Stimulated activated naive CD4-positive, alpha-beta T cell (primary cell): ENCODE measurements at regions not wholly inside any gene's neighbourhood (a gene's known extent, or its start where the extent isn't known, plus 50 kb on each side); places are given as distances from the start of the nearest gene placed in this dataset.

Experiments used
- DNase-seq, 6 experiments: peaks; one replicate each; lab custom pipeline; 2025; lab: John Stamatoyannopoulos, UW

DNA sequence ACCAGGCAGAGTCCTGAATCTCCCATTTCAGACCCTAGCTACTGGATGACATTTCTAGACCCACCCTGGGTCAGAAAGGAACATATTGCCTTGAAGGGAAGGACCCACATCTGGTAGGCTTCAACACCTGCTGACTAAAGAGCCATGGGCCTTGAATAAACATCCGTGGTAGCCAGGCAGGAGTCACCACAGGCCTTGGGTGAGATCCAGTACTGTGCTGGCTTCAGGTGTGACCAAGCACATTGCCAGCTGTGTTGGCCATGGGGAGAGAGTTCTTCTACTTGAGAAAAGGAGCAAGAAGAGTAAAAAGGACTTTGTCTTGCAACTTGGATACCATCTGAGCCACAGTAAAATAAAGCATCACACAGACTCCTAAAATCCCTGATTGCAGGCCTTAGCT lies 332.6 kb downstream of the SLC16A7 start:
- no peak for DNase-seq

DNA sequence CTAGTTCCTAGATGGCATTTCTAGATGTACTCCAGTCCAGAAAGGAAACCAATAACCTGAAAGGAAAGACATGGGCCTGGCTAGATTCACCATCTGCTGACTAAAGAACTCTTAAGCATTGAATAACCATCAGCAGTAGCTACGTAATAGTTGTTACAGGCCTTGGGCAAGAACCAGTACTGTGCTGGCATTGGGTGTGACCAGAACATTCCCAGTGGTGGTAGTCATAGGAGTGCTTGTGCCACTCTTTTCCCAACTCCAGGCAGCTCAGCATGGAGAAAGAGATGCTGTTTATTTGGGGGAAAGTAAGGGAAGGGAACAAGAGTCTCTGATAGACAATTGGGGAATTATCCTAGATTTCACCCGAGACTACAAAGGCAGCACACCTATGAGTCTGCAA lies 333.3 kb downstream of the SLC16A7 start:
- no peak for DNase-seq

DNA sequence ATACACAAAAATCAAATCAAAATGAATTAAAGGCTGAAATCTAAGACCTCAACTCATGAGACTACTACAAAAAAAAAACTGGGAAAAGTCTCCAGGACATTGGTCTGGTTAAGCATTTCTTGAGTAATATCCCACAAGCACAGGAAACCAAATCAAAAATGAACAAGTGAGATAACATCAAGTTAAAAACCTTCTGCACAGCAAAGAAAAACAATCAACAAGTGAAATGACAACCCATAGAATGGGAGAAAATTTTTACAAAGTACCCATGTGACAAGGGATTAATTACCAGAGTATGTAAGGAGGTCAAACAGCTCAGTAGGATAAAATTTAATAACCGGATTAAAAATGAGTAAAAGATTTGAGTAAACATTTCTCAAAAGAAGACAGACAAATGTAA lies 338.7 kb downstream of the SLC16A7 start:
- DNase-seq = no peak

DNA sequence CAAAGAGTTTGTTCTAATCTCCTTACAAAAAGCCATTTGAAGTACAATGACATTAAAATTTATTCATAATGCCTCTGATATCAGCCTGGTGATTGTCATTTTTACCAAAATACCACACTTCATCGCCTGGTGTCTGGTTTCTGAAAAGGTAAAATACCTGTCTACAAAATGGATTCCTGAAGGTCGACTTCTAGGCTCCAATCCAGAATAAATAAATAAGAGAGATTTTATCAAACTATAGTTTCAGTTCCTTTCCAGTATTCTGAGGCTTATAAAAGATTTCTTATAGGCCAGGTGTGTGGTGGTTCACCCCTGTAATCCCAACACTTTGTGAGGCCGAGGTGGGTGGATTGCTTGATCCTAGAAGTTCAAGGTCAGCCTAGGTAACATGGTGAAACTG lies 340.7 kb downstream of the SLC16A7 start:
- DNase-seq = no peak

DNA sequence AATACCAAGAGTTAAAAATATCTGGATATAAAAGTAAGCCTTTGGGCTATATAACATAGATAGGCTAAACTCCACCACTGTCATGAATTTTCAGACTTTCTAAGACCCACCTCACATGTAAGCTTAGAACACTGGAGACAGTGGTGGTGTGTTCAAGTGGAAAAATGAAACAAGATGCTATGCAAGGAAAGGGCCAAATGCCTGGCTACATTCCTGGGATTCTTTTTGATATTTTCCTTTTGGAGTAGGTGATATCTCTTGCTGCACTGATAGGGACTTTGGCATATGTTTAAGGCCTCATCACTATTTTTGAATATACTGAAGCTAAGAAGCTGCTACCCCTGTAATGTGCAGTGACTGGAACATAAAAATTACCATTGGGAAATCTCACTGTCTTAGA lies 341.3 kb downstream of the SLC16A7 start:
- no peak for DNase-seq

DNA sequence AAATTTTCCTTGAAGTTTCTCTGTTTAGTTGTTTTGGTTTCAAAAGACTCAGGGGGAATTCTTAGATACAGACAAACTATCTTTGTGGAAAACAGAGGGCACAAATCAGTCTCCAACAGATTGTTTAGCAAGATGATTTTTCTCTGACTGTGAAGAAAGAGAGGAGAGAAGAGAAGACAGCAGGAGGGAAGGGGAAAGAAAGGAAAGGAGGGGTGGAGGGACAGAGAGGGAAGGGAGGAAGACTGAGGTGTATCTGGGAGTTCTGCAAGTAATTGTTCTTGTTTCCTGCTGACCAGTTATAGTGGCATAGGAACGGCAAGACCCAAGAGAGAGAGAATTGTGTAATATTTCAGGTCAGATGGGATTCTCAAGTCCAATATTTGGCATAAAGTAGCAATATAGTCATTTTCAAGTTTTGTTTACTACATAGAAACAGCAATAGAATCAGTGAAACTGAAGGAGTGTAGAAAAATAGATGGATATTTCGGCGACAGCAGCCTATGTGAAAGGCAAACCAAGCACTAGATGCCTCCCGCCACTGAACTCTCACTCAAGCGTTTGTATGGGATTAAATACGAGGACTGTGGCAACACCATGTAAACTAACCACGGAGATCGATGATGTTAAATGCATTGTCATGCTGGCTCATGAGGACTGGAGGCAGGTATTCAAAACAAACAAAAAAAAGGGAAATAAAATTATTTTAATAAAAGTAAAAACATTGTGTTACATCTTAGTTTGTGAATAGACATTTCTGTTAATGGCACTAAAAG lies 342.5 kb downstream of the SLC16A7 start:
- no peak for DNase-seq

DNA sequence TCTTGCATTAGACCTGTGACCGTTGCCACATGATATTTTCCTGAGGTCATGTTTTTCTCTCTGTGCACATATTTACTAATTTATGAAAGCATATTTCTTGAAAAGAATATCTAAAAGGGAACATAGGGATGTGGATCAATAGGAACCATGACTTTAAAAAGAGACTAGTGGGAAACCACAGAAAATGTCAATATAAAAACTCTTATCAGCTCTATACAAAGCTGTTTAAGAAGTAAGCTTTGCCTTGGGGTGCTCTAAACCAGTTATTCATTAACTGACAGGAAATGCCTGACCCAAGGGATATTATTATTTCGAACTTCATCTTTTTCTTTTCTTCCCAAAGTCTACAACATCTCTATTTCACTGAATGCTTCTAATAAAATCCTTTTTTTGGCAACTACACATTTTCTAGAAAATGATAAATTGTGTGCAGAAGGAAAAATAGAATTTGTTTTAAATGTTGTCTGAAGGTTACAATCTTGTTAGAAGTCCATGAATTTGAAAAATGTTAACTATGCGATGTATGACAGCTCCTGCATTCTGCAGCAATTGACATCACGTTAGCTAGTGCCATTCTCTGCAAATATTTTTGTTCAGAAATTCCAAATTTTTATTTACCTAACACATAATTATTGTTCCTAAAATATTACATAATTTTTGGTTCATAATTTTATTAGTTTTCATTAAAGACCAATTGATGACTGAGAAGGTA lies 345.0 kb downstream of the SLC16A7 start:
- no peak for DNase-seq

DNA sequence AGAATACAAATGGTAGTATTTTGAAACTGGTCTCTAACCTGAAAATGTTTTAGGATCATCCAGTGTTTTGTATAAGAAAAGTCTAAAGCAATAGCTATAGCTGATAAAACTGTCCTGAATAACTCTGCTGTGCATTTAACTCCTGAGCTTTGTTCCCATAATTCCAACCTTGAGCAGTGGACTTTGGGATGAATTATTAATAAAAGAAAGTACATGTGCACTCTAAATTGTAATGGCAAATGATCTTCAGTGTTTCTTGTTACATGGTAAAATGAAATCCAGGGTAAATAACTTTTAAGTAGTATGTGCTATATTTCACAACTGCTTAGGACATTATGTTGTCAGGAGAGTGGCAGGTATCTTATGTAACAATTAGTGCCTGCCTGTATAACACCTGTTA lies 345.6 kb downstream of the SLC16A7 start:
- no peak for DNase-seq

DNA sequence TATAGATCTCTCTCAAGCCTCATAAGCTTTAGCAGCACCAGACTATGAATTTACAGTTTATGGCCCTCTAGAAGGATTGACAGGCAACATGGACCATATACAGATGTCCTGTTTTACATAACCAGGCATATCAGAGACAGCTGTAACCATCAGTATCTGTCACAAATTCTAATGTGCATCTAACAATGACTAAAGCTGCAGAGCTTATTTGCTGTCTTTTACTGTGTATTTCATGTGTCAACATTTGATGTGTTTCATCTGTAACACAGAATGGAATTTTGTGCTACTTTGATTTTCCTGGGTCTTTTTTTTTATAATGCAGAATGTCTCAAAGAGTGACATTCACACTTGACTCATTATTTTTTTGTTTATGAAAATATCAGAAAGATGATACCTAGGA lies 348.3 kb downstream of the SLC16A7 start:
- DNase-seq = no peak

DNA sequence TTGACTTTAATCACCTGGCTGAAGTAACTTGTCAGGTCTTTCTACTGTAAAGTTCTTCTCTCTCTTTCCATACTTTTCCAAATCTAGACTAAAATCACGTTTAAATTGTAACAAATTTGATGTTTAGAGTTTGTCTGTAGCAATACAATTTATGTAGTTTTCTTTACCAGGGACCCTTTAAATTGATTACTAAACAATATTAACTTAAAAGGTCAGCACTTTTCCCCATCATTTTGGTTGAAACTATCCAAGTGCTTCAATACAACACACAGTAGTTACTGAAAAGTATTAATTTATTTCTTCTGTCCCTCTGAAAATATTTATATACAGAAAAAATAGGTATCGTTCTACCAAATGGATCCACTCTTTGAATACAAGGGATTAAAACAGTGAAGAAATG lies 350.8 kb downstream of the SLC16A7 start:
- no peak for DNase-seq

DNA sequence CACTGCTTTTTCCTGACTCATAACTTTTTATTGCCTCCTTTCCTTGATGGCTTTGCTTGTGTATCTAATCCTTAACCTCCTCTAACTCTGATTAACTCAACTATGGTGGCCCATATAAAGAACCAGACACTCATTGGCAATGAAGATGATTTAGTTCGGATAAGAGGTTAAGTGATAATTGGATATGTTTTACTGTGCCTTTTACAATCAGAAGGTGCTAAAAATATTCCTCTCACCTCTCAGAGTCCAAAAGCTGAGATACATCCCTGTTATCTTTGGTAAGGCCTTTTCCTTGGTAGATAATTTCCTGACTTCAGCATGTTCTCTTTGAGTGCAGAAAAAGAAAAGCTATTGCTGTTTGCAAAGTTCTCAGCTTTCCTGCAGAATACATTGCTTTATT lies 367.7 kb downstream of the SLC16A7 start:
- no peak for DNase-seq

DNA sequence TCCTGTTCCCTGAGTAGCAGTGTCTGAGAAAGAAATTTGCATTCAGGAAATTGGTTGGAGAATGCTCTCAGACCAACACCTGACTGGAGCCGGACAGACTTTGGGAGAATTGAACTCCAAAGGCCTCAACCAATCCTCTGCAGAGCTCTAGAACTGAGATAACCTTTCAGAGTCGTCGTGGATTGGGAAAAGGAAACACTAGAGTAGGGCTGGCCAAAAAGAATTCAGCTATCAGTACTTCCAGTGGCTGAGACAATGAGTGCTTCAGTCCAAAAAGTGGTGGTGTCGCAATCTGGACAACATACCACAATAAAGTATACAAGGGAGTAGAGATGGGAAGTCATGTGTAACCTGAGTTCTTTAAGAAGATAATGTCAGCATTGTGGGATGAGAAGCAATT lies 377.1 kb downstream of the SLC16A7 start:
- no peak for DNase-seq

DNA sequence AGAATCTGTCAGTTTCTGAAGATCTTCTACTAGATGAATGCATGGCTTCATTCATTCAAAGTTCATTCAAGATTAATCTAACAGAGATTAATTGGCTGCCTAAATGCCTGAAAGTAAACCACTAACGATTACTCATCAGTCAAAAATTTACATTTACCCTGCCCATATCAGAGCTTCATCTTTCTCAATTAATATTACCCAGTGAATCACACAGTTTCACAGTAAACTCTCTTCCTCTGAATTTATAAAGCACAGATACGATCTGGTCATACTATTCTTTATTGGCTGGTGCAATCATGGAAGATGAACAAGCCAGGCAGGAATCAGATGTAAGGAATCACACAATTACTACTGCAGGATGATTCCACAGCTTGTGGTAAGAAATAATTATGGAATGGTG lies 377.7 kb downstream of the SLC16A7 start:
- DNase-seq = no peak

DNA sequence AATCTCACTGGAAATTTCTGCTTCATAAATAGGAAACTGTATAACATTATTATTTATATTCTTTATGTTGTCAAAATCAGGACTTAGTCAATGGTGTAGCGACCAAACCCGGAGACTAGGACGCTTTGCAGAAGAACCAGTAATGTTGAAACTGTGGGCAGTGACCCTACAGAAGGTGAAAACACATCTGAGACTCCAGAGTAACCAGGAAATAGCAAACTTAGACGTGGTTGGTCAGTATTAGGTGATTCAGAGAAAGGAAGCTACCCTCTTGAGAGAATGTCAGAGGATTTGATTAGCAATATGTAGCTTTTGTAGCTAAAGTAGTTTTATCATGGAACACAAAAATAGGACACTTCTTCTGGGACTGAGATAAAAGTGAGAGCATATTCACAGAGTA lies 381.9 kb downstream of the SLC16A7 start:
- DNase-seq = no peak

DNA sequence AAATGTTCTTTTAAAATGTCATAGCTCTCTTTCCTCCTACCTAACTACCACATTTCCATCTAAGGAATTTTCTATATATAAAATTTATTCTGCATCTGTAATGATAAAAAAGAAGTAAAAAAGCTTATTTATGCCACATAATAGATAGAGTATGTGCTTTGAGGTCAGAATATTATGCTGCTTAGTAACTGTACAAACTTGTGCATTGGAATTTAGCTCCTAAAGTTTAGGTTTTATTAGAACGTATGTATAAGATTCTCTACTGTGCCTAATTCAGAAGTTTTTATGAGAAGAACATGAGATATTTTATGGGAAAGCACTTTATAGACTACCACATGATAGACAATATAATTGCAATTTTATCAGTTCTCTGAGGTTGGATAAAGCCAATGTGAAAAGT lies 384.6 kb downstream of the SLC16A7 start:
- DNase-seq = no peak

DNA sequence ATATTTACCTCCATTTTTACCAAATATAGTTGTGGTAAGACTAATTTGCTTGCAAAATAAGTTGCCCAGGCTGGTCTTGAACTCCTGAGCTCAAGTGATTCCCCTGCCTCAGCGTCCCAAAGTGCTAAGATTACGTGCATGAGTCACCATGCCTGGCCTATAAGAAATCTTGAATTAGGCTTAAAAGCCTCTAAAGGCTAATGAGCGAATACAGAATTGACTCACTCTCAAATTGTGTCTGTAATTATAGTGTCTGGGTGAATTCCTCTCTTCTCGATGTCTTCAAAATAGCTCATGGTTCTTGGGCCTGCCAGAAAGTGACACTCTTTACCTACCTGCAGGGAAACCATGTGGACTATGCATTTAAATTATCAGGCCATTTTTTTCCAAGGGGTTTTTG lies 403.5 kb downstream of the SLC16A7 start:
- no peak for DNase-seq

DNA sequence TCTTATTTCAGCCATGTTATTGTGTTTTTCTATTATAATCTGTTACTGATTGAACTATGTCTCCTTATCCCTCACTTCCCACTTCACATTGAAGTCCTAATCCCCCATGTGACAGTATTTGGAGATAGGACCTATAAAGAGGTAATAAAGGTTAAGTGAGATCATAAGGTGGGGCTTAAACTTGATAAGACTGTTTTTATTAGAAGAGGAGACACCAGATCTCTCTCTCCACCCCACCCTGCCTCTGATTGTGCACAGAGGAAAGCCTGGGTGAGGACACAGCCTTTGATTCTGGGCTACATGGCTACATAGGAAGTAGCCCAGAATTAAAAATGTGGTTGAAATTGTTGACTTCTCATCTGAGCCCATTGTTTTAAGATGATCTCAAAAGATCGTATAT lies 414.7 kb downstream of the SLC16A7 start:
- DNase-seq = no peak

DNA sequence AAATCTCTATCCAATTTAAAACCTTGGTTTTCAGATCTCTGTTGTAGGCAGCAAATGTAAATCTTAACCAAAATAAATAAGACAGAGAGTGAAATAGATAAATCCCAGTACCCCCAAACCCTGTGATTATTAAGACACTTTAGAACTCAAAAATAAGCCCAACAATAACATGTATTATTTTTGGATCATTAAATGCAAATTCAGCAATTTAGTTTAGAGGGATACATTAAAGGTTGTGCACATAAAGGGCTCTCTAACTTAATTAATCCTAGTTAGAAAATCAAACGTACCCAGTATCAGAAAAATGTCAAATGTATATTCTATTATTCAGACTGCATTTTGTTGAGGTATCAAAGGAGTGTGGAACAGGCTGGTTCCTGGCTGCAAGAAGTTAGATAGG lies 416.8 kb downstream of the SLC16A7 start:
- no peak for DNase-seq

DNA sequence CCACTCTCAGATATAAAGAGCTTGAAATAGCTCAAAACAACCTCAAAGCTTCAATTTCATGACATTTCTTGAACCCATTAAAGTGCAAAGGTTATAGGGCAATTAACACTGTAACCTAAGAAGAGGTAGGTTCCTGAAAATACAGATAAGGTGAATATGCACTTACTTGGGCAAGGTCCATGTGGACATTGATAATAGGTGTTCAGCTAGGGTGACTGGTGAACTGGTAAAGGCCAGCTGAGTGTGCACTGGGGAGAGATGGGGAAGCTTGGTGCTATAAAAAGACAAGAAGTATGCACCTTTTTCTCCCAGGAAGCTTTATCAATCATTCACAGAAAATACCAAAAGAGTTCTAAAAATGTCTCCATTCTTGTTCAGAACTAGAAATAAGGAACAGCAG lies 418.6 kb downstream of the SLC16A7 start:
- DNase-seq = no peak

DNA sequence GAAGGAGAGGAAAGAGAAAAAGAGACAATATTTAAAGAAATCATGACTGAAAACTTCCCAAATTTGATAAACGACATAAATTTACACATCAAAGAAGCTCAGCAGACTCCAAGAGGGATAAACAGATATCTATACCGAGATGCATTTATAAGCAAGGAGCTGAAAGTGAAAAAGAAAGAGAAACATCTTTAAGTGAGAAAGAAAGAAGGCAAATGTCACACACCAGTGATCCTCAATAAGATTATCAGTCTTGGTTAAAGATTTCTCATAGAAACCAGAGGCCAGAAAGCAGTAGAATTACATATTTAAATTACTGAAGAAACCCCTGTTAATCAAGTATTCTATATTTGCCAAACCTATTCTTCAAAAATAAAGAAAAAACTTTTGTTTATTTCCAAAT lies 424.2 kb downstream of the SLC16A7 start:
- DNase-seq = no peak

DNA sequence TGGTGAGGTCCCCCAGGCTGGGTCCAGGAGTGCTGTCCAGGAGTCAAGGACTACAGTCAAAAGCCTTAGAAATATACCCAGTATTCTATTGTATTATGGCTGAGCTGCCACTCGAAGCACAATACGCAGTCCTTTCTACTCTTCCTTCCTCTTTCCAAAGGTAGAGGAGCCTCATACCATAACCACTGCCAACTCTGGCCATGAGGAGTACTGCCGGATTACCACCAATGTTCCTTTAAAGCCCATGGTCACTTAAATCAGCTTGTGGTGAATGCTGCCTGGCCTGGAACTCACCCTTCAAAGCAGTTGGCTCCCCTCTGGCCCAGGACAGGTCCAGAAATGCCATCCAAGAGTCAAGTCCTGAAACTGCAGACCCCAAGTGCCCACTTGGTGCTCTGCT lies 425.4 kb downstream of the SLC16A7 start:
- DNase-seq = no peak

DNA sequence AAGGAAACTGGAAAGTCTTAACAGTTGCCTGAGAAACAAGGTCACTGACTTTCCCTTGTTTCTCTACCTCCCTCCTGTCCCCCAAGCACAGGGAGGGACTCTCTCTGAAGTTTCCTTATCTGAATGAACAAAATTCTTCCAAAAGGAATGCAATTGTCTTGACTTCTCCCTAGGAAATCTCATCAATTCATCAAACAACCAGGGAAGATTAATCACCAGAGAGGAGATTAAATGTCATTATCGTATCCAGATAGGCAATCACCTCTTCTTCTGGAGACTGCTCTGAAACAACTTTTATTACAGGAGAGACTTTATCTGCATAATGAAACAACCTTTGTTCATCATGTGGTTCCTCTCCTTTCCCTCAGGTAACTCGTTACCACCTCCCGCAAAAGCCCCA lies 431.4 kb downstream of the SLC16A7 start:
- DNase-seq = no peak

DNA sequence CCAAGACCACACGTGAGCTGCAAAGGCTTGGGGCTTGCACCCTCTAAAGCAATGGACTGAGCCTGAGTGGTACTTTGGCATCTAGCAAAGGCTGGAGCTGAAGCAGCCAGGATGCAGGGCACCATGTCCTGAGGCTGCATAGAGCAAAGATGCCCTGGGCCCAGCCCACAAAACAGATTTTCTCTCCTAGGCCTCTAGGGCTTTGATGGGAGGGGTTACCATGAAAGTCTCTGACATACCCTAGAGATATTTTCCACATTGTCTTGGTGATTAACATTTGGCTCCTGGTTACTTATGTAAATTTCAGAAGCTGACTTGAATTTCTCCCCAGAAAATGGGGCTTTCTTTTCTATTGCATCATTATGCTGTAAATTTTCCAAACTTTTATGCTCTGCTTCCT lies 438.3 kb downstream of the SLC16A7 start:
- DNase-seq = no peak

DNA sequence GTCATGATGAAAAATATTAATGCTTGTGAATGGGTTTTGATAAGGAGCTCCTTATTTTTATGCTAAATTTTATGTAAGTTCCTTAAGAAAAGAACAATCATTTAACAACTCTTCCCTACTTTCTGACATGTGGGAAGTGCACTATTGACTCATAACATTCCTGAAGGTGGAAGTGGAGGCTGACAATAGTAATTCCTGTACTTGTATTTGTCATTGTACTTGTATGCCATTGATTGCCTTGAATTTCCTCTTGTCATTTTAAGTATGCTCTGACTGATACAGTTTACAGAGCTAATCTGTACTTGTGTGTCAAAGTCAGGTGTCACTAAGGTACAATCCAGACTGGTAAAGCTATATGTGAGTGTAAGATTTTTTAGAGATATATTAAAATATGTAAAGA lies 440.0 kb downstream of the SLC16A7 start:
- DNase-seq = no peak
